Thoracic aorta (tissue), 2 donors: ENCODE measurements at regions not wholly inside any gene's neighbourhood (a gene's known extent, or its start where the extent isn't known, plus 50 kb on each side); places are given as distances from the start of the nearest gene placed in this dataset.

ENCODE experiments used
- ATAC-seq: fragments of 150-250 bp; one replicate; pipeline ENCODE4 v1.8.0; 2017; ENCODE audit warnings: low read depth; ENCODE audit not compliant: insufficient number of reproducible peaks, low FRiP score
- DNase-seq: peaks from one replicate; pipeline ENCODE4 v3.0.0-alpha.2; 2020; ENCODE audit warnings: low spot score
- H3K27ac ChIP-seq, 2 donors: fragments of 200-600 bp; sonication (generic); 1 replicate in 1 of 2; 2 replicates in 1 of 2; pipeline ENCODE4 v1.5.1; 2016; ENCODE audit warnings: mild to moderate bottlenecking in 2 of 2, moderate library complexity in 2 of 2
- H3K27me3 ChIP-seq: fragments of 200-600 bp; sonication (generic); replicated peaks from 2 replicates; pipeline ENCODE4 v1.6.0; 2016; ENCODE audit warnings: mild to moderate bottlenecking; ENCODE audit not compliant: insufficient read depth
- H3K36me3 ChIP-seq: fragments of 200-600 bp; sonication (generic); one replicate; pipeline ENCODE4 v1.5.1; 2016
- H3K4me1 ChIP-seq, 2 donors: fragments of 200-600 bp; sonication (generic); 1 replicate in 1 of 2; 2 replicates in 1 of 2; pipeline versions ENCODE4 v1.5.1 to v1.6.0; 2016; ENCODE audit warnings: low read depth in 2 of 2, mild to moderate bottlenecking in 1 of 2; ENCODE audit not compliant: control insufficient read depth in 1 of 2
- H3K4me3 ChIP-seq: fragments of 200-600 bp; sonication (generic); 2 replicates; pipeline ENCODE4 v1.5.1; 2016; ENCODE audit warnings: mild to moderate bottlenecking
- H3K9me3 ChIP-seq: fragments of 200-600 bp; sonication (generic); 2 replicates; pipeline ENCODE4 v1.5.1; 2016
- TF ChIP-seq, protein P1 (sequence below): fragments of 200-600 bp; sonication (generic); IDR thresholded peaks from one replicate; pipeline ENCODE4 v1.5.1; 2019; ENCODE audit warnings: antibody characterized with exemption

DNA sequence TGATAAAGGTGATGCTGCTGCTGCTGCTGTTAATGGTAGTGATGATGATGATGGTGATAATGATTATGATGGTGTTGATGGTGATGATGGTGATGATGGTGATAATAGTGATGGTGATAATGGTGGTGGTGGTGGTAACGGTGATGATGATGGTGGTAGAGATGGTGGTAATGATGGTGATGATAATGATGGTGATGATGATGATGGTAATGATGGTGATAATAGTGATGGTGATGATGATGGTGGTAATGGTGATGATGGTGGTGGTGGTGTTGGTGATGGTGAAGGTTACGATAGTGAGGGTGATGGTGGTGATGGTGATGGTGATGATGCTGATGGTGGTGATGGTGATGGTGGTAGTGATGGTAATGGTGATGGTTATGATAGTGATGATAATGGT, 132.3 kb downstream of the TFAP2C start:
- DNase-seq (no peak), ATAC-seq (no peak)
- no peaks in the 10 kb centered on the region for H3K9me3 ChIP-seq
- no peak overlapping the region for H3K4me3 ChIP-seq
- H3K36me3 ChIP-seq = no peaks in the 10 kb centered on the region
- no peaks in the 10 kb centered on the region for H3K4me1 ChIP-seq
- H3K27ac ChIP-seq = no peak overlapping the region
- TF ChIP-seq, protein P1, sequence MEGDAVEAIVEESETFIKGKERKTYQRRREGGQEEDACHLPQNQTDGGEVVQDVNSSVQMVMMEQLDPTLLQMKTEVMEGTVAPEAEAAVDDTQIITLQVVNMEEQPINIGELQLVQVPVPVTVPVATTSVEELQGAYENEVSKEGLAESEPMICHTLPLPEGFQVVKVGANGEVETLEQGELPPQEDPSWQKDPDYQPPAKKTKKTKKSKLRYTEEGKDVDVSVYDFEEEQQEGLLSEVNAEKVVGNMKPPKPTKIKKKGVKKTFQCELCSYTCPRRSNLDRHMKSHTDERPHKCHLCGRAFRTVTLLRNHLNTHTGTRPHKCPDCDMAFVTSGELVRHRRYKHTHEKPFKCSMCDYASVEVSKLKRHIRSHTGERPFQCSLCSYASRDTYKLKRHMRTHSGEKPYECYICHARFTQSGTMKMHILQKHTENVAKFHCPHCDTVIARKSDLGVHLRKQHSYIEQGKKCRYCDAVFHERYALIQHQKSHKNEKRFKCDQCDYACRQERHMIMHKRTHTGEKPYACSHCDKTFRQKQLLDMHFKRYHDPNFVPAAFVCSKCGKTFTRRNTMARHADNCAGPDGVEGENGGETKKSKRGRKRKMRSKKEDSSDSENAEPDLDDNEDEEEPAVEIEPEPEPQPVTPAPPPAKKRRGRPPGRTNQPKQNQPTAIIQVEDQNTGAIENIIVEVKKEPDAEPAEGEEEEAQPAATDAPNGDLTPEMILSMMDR = no peak
- H3K27me3 ChIP-seq = no peaks in the 10 kb centered on the region

- no peaks in the 10 kb centered on the region for H3K36me3 ChIP-seq
- TF ChIP-seq, protein P1 = no peak
- DNase-seq = no peak
Measured at GRCh38 chr20:56762401-56762800, 133.3 kb downstream of the TFAP2C start.

GRCh38 chr20:56762829-56763228, 133.7 kb downstream of the TFAP2C start:
- no peak for ATAC-seq

More at GRCh38 chr20:56762401-56762800, 133.3 kb downstream of the TFAP2C start:
- Histone ChIP-seq H3K27me3 (no peaks in the 10 kb centered on the region), H3K4me1 (no peaks in the 10 kb centered on the region), H3K4me3 (no peak overlapping the region), H3K9me3 (no peaks in the 10 kb centered on the region), H3K27ac (no peak overlapping the region)
- no peak for ATAC-seq

DNA sequence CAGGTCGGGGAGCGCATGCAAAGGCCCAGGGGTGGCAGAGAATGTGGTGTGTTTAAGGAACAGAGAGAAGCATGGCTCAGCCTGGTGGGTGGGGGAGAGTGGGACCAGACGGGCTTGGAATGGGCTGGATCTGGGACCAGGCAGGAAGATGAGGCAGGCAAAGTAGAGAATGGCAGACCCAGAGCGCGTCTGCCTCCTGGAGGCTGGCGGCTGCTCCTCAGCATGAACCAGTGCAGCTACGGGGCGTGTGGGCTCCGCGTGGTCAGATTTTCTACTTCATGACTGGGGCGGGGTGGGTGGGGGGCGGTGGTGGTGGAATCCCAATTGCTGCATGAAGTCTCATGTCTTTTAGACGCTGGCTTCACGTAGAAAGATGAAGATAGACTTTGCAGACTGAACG, 135.6 kb downstream of the TFAP2C start:
- TF ChIP-seq, protein P1 = no peak
- no peaks in the 10 kb centered on the region for H3K4me1 ChIP-seq
- DNase-seq (no peak), ATAC-seq (no peak)
- H3K27me3 ChIP-seq = no peaks in the 10 kb centered on the region
- no peak overlapping the region for H3K4me3 ChIP-seq
- H3K9me3 ChIP-seq = no peaks in the 10 kb centered on the region
- H3K36me3 ChIP-seq = no peaks in the 10 kb centered on the region
- no peak overlapping the region for H3K27ac ChIP-seq

More at GRCh38 chr20:56762829-56763228, 133.7 kb downstream of the TFAP2C start:
- Histone ChIP-seq H3K4me1 (no peaks in the 10 kb centered on the region), H3K36me3 (no peaks in the 10 kb centered on the region), H3K27ac (no peak overlapping the region), H3K27me3 (no peaks in the 10 kb centered on the region), H3K9me3 (no peaks in the 10 kb centered on the region), H3K4me3 (no peak overlapping the region)
- no peak for DNase-seq
- TF ChIP-seq, protein P1 = no peak

DNA sequence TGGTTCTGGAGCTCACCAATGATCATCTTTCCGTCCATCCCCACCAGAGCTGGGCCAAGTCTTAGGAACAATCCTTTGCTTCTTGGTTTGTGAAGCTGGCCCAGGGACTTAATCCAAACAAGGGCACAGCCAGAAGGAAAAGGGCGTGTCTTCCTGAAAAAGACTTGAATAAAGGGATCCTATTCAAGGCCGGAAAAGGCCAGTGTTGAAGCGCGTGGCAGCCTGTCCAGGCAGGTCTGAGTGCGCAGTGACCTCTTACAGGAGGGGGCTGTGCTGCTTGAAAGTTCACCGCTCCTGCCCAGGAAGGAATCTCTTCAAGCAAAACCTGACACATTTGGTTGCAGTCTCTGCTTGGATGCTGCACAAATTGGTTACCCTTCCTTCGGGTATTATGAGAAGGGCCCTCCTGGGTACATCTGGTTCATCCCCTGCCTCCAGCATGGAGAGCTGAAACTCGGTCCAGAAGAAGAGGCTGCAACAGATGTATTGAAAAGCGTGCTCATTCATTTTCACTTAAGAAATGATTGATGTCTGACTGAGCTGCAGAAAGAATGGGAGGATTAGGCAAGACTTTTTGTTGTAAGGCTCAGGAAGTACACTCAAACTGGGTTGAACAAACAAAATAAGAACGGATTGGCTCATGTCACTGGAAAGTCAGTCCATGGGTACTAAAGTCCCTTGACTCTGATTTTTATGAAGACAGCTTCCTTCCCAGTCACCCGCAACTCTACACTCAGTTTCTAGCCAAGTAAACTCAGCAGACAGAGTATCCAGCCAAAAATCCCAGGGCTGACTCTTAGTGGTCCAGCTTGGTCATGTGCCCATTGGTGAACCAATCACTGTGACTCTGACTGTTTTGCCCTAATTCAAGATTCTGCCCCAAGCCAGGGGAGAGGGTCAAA, 136.3 kb downstream of the TFAP2C start:
- Histone ChIP-seq H3K9me3 (no peaks in the 10 kb centered on the region), H3K27me3 (no peaks in the 10 kb centered on the region), H3K4me1 (no peaks in the 10 kb centered on the region), H3K27ac (no peak overlapping the region), H3K36me3 (no peaks in the 10 kb centered on the region), H3K4me3 (no peak overlapping the region)
- ATAC-seq = no peak
- TF ChIP-seq, protein P1 = no peak
- DNase-seq = no peak
